Sigmoid colon (tissue), 6 donors: ENCODE measurements at regions not wholly inside any gene's neighbourhood (a gene's known extent, or its start where the extent isn't known, plus 50 kb on each side); places are given as distances from the start of the nearest gene placed in this dataset.
"Not testable (repeated sequence)": the region's sequence is repeated elsewhere in the genome, so short reads cannot be mapped to it uniquely, and the experiment has no call there.

Experiments
- DNase-seq: peaks from one replicate; pipeline ENCODE4 v3.0.0-alpha.2; 2019
- H3K27ac ChIP-seq, 4 donors: fragments of 200-600 bp; sonication (generic); one replicate each; pipeline ENCODE4 v1.5.1; 2016 to 2019; ENCODE audit warnings: mild to moderate bottlenecking in 1 of 4
- H3K27me3 ChIP-seq, 3 donors: fragments of 200-600 bp; sonication (generic); one replicate each; pipeline ENCODE4 v1.5.1; 2019; ENCODE audit warnings: mild to moderate bottlenecking in 1 of 3
- H3K36me3 ChIP-seq, 4 donors: fragments of 200-600 bp; sonication (generic); one replicate each; pipeline ENCODE4 v1.5.1; 2016 to 2019
- H3K4me1 ChIP-seq, 4 donors: fragments of 200-600 bp; sonication (generic); one replicate each; pipeline ENCODE4 v1.5.1; 2017 to 2019
- H3K4me3 ChIP-seq, 4 donors: fragments of 200-600 bp; sonication (generic); one replicate each; pipeline ENCODE4 v1.5.1; 2017 to 2019; ENCODE audit warnings: mild to moderate bottlenecking in 2 of 4, moderate library complexity in 1 of 4
- H3K9me3 ChIP-seq, 4 donors: fragments of 200-600 bp in 3 of 4; sonication (generic) in 3 of 4; one replicate each; pipeline versions ENCODE4 v1.5.1 to v1.6.1; 2013 to 2019
- EP300 ChIP-seq, 4 donors: sonication (generic); formaldehyde crosslinking; IDR thresholded peaks; one replicate each; pipeline ENCODE4 v1.6.1; 2017; ENCODE audit warnings: antibody characterized with exemption in 4 of 4
- POLR2A ChIP-seq, 2 donors: fragments of 450-650 bp; IDR thresholded peaks; one replicate each; pipeline ENCODE4 v1.6.1; 2016; ENCODE audit warnings: antibody characterized with exemption in 2 of 2, mild to moderate bottlenecking in 2 of 2, moderate library complexity in 2 of 2
- POLR2AphosphoS5 ChIP-seq, 4 donors: sonication (generic); formaldehyde crosslinking; IDR thresholded peaks; one replicate each; pipeline ENCODE4 v1.6.1; 2017; ENCODE audit warnings: antibody characterized with exemption in 4 of 4
- WGBS, 2 donors: extraction: QIAGEN DNeasy Blood & Tissue Kit; methylation state at CpG; one replicate each; pipeline ENCODE4 v1.1.7; 2013; 5-methylcytosine and 5-hydroxymethylcytosine counted together
- intact Hi-C: fragments of 100-400 bp; cut with DNase I; formaldehyde crosslinking; loops from one replicate; pipeline ENCODE4 v1.15.1; 2023
- TF ChIP-seq, protein P1 (sequence below), 4 experiments: fragments of 450-650 bp in 3 of 4; fragments of 200-600 bp in 1 of 4; IDR thresholded peaks; one replicate each; pipeline ENCODE4 v1.5.1; 2016 to 2019; ENCODE audit warnings: antibody characterized with exemption in 4 of 4, mild to moderate bottlenecking in 3 of 4, moderate library complexity in 2 of 4
- donor health status: healthy with polysubstance abuse.
- donor health status: healthy.

DNA sequence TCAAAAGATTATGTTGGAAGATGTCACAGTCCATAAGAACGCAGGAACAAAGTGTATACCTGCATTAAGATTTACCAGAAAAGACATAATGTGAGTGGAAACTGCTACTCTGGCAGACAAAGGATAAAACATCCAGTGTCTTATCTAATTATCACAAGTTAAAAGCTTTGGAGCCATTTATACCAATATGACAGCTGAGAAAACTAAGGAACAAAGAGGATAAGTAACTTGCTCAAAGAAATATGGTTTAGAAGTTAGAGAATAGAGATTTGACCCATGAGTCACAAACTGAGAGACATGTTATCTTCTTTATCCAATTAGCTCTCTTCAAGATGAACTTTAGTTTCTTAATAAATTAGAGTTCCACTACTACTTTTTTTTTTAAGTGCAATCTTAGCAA, 1473.7 kb downstream of the OTOL1 start:
- Histone ChIP-seq H3K4me3 (no peak overlapping the region), H3K9me3 (peaks cover 0 to 2% (median 0%) of the 10 kb centered on the region in 4 donors), H3K36me3 (no peaks in the 10 kb centered on the region), H3K27me3 (no peaks in the 10 kb centered on the region), H3K27ac (no peak overlapping the region), H3K4me1 (no peaks in the 10 kb centered on the region)
- TF ChIP-seq POLR2AphosphoS5 (IDR thresholded peaks at IDR 0.05) (no peak), EP300 (IDR thresholded peaks at IDR 0.05) (no peak), POLR2A (IDR thresholded peaks at IDR 0.05) (no peak)
- TF ChIP-seq, protein P1, sequence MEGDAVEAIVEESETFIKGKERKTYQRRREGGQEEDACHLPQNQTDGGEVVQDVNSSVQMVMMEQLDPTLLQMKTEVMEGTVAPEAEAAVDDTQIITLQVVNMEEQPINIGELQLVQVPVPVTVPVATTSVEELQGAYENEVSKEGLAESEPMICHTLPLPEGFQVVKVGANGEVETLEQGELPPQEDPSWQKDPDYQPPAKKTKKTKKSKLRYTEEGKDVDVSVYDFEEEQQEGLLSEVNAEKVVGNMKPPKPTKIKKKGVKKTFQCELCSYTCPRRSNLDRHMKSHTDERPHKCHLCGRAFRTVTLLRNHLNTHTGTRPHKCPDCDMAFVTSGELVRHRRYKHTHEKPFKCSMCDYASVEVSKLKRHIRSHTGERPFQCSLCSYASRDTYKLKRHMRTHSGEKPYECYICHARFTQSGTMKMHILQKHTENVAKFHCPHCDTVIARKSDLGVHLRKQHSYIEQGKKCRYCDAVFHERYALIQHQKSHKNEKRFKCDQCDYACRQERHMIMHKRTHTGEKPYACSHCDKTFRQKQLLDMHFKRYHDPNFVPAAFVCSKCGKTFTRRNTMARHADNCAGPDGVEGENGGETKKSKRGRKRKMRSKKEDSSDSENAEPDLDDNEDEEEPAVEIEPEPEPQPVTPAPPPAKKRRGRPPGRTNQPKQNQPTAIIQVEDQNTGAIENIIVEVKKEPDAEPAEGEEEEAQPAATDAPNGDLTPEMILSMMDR (IDR thresholded peaks at IDR 0.05): no peak
- intact Hi-C loops: no loop called here
- WGBS, 2 donors: 88 to 90% methylated on average over 1 of the region's 1 CpG
- no peak for DNase-seq

DNA sequence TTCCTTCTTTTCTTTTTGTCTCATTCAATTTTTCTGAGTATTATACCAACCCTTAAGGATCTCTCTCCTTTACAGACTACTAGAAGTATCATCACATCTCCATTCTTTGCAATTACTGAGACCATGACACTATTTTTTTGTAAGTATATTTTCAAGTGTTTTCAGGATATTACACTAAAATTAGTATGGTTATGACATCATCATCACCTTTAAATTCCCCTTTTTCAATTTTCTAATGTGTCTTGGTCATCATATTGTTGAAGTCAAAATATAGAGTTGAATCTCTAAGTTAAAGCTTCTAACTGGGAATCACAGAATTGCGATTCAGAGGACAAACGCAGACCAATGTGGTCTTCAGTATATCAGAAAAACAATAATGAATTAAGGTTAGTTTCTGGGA, 1475.1 kb downstream of the OTOL1 start:
- 91 to 92% methylated on average over 2 of the region's 2 CpGs for WGBS, 2 donors

DNA sequence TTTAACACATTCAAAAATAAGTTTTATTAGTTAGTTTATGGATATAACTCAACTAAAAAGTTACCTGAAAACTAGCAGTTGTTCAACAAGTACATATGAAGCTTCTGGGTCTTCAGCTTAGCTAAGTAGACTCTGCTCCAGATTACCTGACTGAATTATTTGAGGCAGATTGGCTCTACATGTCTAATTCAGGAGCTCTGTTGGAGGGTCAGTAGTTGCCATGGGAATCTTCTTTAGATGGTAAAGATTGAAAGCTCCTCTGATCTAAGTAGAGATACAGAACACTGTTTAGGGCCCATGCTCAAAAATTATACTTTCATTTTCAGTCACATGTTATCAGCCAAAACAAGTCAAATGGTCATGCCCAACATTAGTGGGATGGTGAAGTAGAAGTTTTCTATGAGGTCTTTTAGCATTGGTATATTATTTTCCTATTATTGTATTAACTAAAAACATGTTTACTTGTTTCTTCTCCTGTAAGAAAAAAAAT, 1476.9 kb downstream of the OTOL1 start:
- no peak overlapping the region for H3K27ac ChIP-seq
- H3K9me3 ChIP-seq: no peaks in the 10 kb centered on the region
- DNase-seq: no peak
- TF ChIP-seq POLR2A (IDR thresholded peaks at IDR 0.05) (no peak), POLR2AphosphoS5 (IDR thresholded peaks at IDR 0.05) (no peak), EP300 (IDR thresholded peaks at IDR 0.05) (no peak)
- TF ChIP-seq, protein P1 (IDR thresholded peaks at IDR 0.05): no peak
- no peaks in the 10 kb centered on the region for H3K4me1 ChIP-seq
- intact Hi-C loops: no loop called here
- no peaks in the 10 kb centered on the region for H3K27me3 ChIP-seq
- H3K36me3 ChIP-seq: no peaks in the 10 kb centered on the region
- H3K4me3 ChIP-seq: no peak overlapping the region

More for the DNA sequence above, 1475.1 kb downstream of the OTOL1 start:
- no peaks in the 10 kb centered on the region for H3K27me3 ChIP-seq
- H3K27ac ChIP-seq: no peak overlapping the region
- peaks cover 0 to under 1% (median 0%) of the 10 kb centered on the region in 4 donors for H3K9me3 ChIP-seq
- no peak overlapping the region for H3K4me3 ChIP-seq
- no peaks in the 10 kb centered on the region for H3K36me3 ChIP-seq
- no peak for DNase-seq
- no peaks in the 10 kb centered on the region for H3K4me1 ChIP-seq
- TF ChIP-seq POLR2AphosphoS5 (IDR thresholded peaks at IDR 0.05) (no peak), POLR2A (IDR thresholded peaks at IDR 0.05) (no peak), EP300 (IDR thresholded peaks at IDR 0.05) (no peak)
- TF ChIP-seq, protein P1 (IDR thresholded peaks at IDR 0.05): no peak
- intact Hi-C loops: no loop called here

GRCh38 chr3:162978136-162978535, 1481.5 kb downstream of the OTOL1 start:
- H3K9me3 ChIP-seq: no peaks in the 10 kb centered on the region
- intact Hi-C loops: no loop called here
- no peaks in the 10 kb centered on the region for H3K27me3 ChIP-seq
- H3K36me3 ChIP-seq: no peaks in the 10 kb centered on the region
- WGBS, 2 donors: 90 to 92% methylated on average over 2 of the region's 2 CpGs
- no peak overlapping the region for H3K27ac ChIP-seq
- TF ChIP-seq EP300 (IDR thresholded peaks at IDR 0.05): no peak
- TF ChIP-seq POLR2AphosphoS5 (IDR thresholded peaks at IDR 0.05): no peak
- TF ChIP-seq, protein P1 (IDR thresholded peaks at IDR 0.05): no peak
- TF ChIP-seq POLR2A (IDR thresholded peaks at IDR 0.05): no peak
- DNase-seq: no peak
- H3K4me1 ChIP-seq: no peaks in the 10 kb centered on the region
- H3K4me3 ChIP-seq: no peak overlapping the region

GRCh38 chr3:162984746-162985145, 1488.1 kb downstream of the OTOL1 start:
- TF ChIP-seq POLR2A (IDR thresholded peaks at IDR 0.05) (no peak), POLR2AphosphoS5 (IDR thresholded peaks at IDR 0.05) (no peak), EP300 (IDR thresholded peaks at IDR 0.05) (no peak)
- TF ChIP-seq, protein P1 (IDR thresholded peaks at IDR 0.05): no peak
- DNase-seq: no peak
- Histone ChIP-seq H3K4me3 (no peak overlapping the region), H3K9me3 (no peaks in the 10 kb centered on the region), H3K36me3 (no peaks in the 10 kb centered on the region), H3K27ac (no peak overlapping the region), H3K4me1 (no peaks in the 10 kb centered on the region), H3K27me3 (no peaks in the 10 kb centered on the region)
- intact Hi-C loops: no loop called here
- WGBS, 2 donors: 24 to 26% methylated on average over 4 of the region's 4 CpGs

DNA sequence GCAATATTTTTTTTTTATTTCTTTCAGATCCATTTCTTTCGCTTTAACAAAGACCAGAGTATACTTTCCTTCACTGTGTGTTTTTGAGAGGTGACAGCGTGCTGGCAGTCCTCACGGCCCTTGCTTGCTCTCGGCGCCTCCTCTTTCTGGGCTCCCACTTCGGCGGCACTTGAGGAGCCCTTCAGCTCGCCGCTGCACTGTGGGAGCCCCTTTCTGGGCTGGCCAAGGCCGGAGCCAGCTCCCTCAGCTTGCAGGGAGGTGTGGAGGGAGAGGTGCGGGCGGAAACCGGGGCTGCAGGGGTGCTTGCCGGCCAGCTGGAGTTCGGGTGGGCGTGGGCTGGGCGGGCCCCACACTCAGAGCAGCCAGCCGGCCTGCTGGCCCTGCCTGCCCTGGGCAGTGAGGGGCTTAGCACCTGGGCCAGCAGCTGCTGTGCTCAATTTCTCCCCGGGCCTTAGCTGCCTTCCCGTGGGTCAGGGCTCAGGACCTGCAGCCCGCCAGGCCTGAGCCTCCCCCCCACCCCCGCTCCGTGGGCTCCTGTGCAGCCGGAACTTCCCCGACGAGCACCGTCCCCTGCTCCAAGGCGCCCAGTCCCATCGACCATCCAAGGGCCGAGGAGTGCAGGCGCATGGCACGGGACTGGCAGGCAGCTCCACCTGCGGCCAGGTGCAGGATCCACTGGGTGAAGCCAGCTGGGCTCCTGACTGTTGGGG, 1490.6 kb downstream of the OTOL1 start:
- DNase-seq, H3K4me1 ChIP-seq, intact Hi-C loops, H3K4me3 ChIP-seq, H3K27me3 ChIP-seq, H3K36me3 ChIP-seq, H3K9me3 ChIP-seq, H3K27ac ChIP-seq: not testable (repeated sequence)
- 85 to 91% methylated on average over 33 of the region's 33 CpGs for WGBS, 2 donors
